Hematopoietic multipotent progenitor cell treated with erythropoietin and hydrocortisone succinate and interleukin-3 and kit ligand, for 8 days (in vitro differentiated cells): ENCODE measurements at regions not wholly inside any gene's neighbourhood (a gene's known extent, or its start where the extent isn't known, plus 50 kb on each side); places are given as distances from the start of the nearest gene placed in this dataset.

Experiments used
- DNase-seq: peaks from one replicate; pipeline ENCODE4 v3.0.0-alpha.2; 2015

- DNase-seq, result no peak
Measured at GRCh38 chr11:109298865-109299264, 123.1 kb upstream of the C11orf87 start.

GRCh38 chr11:109300211-109300610 lies 121.8 kb upstream of the C11orf87 start:
- no peak for DNase-seq

- no peak for DNase-seq
Measured at GRCh38 chr11:109302591-109303334, 119.2 kb upstream of the C11orf87 start.

GRCh38 chr11:109303342-109303741 lies 118.6 kb upstream of the C11orf87 start:
- no peak for DNase-seq

GRCh38 chr11:109304159-109304558 lies 117.8 kb upstream of the C11orf87 start:
- no peak for DNase-seq

GRCh38 chr11:109305009-109305408 lies 117.0 kb upstream of the C11orf87 start:
- no peak for DNase-seq

GRCh38 chr11:109306322-109306721 lies 115.7 kb upstream of the C11orf87 start:
- no peak for DNase-seq

- DNase-seq, result no peak
Measured at GRCh38 chr11:109307366-109307765, 114.6 kb upstream of the C11orf87 start.

- DNase-seq, result no peak
Measured at GRCh38 chr11:109308551-109308950, 113.4 kb upstream of the C11orf87 start.

- no peak for DNase-seq
Measured at GRCh38 chr11:109309153-109309552, 112.8 kb upstream of the C11orf87 start.

GRCh38 chr11:109317726-109318125 lies 104.3 kb upstream of the C11orf87 start:
- DNase-seq, result no peak

GRCh38 chr11:109320595-109320994 lies 101.4 kb upstream of the C11orf87 start:
- no peak for DNase-seq

GRCh38 chr11:109326781-109327180 lies 95.2 kb upstream of the C11orf87 start:
- DNase-seq, result no peak

GRCh38 chr11:109329716-109330115 lies 92.3 kb upstream of the C11orf87 start:
- no peak for DNase-seq

- DNase-seq, result no peak
Measured at GRCh38 chr11:109338131-109338530, 83.9 kb upstream of the C11orf87 start.

- DNase-seq, result no peak
Measured at GRCh38 chr11:109342261-109342660, 79.7 kb upstream of the C11orf87 start.

GRCh38 chr11:109343242-109343641 lies 78.7 kb upstream of the C11orf87 start:
- DNase-seq, result no peak

- no peak for DNase-seq
Measured at GRCh38 chr11:109347304-109347703, 74.7 kb upstream of the C11orf87 start.

GRCh38 chr11:109349276-109350080 lies 72.5 kb upstream of the C11orf87 start:
- DNase-seq, result no peak

- DNase-seq, result no peak
Measured at GRCh38 chr11:109350091-109350490, 71.9 kb upstream of the C11orf87 start.

GRCh38 chr11:109362059-109362458 lies 59.9 kb upstream of the C11orf87 start:
- DNase-seq, result no peak

- no peak for DNase-seq
Measured at GRCh38 chr11:109363682-109364081, 58.3 kb upstream of the C11orf87 start.

GRCh38 chr11:109364851-109365250 lies 57.1 kb upstream of the C11orf87 start:
- DNase-seq, result no peak

- DNase-seq, result no peak
Measured at GRCh38 chr11:109371444-109372176, 50.4 kb upstream of the C11orf87 start.
